Right lobe of liver (tissue), 6 donors: ENCODE measurements at regions not wholly inside any gene's neighbourhood (a gene's known extent, or its start where the extent isn't known, plus 50 kb on each side); places are given as distances from the start of the nearest gene placed in this dataset.

ENCODE experiments used
- ATAC-seq, 4 donors: fragments of 200-7000 bp; cut with Tn5 transposase; one replicate each; pipeline ENCODE4 v1.9.1; 2020; ENCODE audit warnings: mild to moderate bottlenecking in 4 of 4, moderate library complexity in 4 of 4
- DNase-seq, 3 donors: peaks; one replicate each; pipeline ENCODE4 v3.0.0-alpha.2; 2020
- H3K27ac ChIP-seq, 3 donors: fragments of 200-600 bp; one replicate each; pipeline ENCODE4 v1.8.0; 2022
- H3K27me3 ChIP-seq, 2 donors: fragments of 200-600 bp; one replicate each; pipeline ENCODE4 v1.8.0; 2022
- H3K36me3 ChIP-seq, 4 donors: fragments of 200-600 bp; sonication (generic) in 1 of 4; one replicate each; pipeline versions ENCODE4 v1.5.1 to v1.8.0; 2017 to 2022; ENCODE audit warnings: control low read depth in 1 of 4
- H3K4me1 ChIP-seq, 4 donors: fragments of 200-600 bp; sonication (generic) in 1 of 4; one replicate each; pipeline versions ENCODE4 v1.5.1 to v1.8.0; 2017 to 2022; ENCODE audit warnings: control low read depth in 1 of 4
- H3K4me3 ChIP-seq, 3 donors: fragments of 200-600 bp; one replicate each; pipeline ENCODE4 v1.8.0; 2022
- H3K9me3 ChIP-seq, 4 donors: fragments of 200-600 bp; sonication (generic) in 1 of 4; one replicate each; pipeline versions ENCODE4 v1.5.1 to v1.8.0; 2017 to 2022; ENCODE audit warnings: control low read depth in 1 of 4
- CTCF ChIP-seq, 4 donors: fragments of 200-600 bp in 3 of 4; fragments of 450-650 bp in 1 of 4; IDR thresholded peaks; one replicate each; pipeline versions ENCODE4 v1.5.1 to v1.8.0; 2016 to 2022; ENCODE audit warnings: antibody characterized with exemption in 4 of 4, mild to moderate bottlenecking in 2 of 4
- POLR2A ChIP-seq: fragments of 450-650 bp; IDR thresholded peaks from one replicate; pipeline ENCODE4 v1.6.1; 2017; ENCODE audit warnings: antibody characterized with exemption, mild to moderate bottlenecking
- WGBS: methylation state at CpG from one replicate; pipeline ENCODE4 v1.1.6; 2018; ENCODE audit warnings: low coverage, low lambda C conversion rate; ENCODE audit not compliant: insufficient coverage; ENCODE audit errors: missing lambda C conversion rate; 5-methylcytosine and 5-hydroxymethylcytosine counted together
- intact Hi-C, 2 donors: fragments of 100-400 bp; cut with DNase I; formaldehyde crosslinking; loops; one replicate each; pipeline versions ENCODE4 v1.11.2 to v1.14.1; 2022
- donor health status: DM: no; HTN: yes; CAD: no.
- donor health status: DM: no; HTN: no; CAD: no.
- donor health status: DM: no; HTN: no; CAD: no.
- donor health status: DM: no; HTN: yes; CAD: no.
- donor health status: DM: no; HTN: yes; CAD: no.

- DNase-seq: no peak
- Histone ChIP-seq H3K4me1 (peaks cover 0 to 14% (median 7%) of the 10 kb centered on the region in 4 donors), H3K4me3 (no peak overlapping the region), H3K36me3 (no peaks in the 10 kb centered on the region), H3K9me3 (no peaks in the 10 kb centered on the region), H3K27me3 (no peaks in the 10 kb centered on the region), H3K27ac (no peak overlapping the region)
- no peak for TF ChIP-seq POLR2A
- TF ChIP-seq CTCF (IDR thresholded peaks at IDR 0.05): no peak
- intact Hi-C loops: no loop called here
- 68% methylated on average over 7 of the region's 7 CpGs for WGBS
- no peak for ATAC-seq
These were observed 52.0 kb upstream of the BMP2 start for GRCh38 chr20:6715401-6715941.

GRCh38 chr20:6714279-6714711, 53.2 kb upstream of the BMP2 start:
- intact Hi-C loops: no loop called here
- WGBS: 62% methylated on average over 5 of the region's 5 CpGs
- TF ChIP-seq POLR2A (no peak), CTCF (IDR thresholded peaks at IDR 0.05) (no peak)
- Histone ChIP-seq H3K27me3 (no peaks in the 10 kb centered on the region), H3K9me3 (no peaks in the 10 kb centered on the region), H3K4me3 (no peak overlapping the region), H3K4me1 (peaks cover 0 to 23% (median 11%) of the 10 kb centered on the region in 4 donors), H3K36me3 (no peaks in the 10 kb centered on the region), H3K27ac (no peak overlapping the region)
- DNase-seq: peak in 1 of 3 donors; percentile 50
- no peak for ATAC-seq

- Histone ChIP-seq H3K4me3 (no peak overlapping the region), H3K9me3 (no peaks in the 10 kb centered on the region), H3K27ac (peak overlapping the region in 2 of 3 donors; percentile 7 to 14), H3K27me3 (no peaks in the 10 kb centered on the region), H3K4me1 (peaks cover 0 to 41% (median 16%) of the 10 kb centered on the region in 4 donors), H3K36me3 (no peaks in the 10 kb centered on the region)
- DNase-seq: peak; percentile 63 to 74 (median 64)
- intact Hi-C loops: no loop called here
- WGBS: 61% methylated on average over 12 of the region's 12 CpGs
- TF ChIP-seq POLR2A (no peak), CTCF (IDR thresholded peaks at IDR 0.05) (no peak)
- ATAC-seq: peak; percentile 63 to 74 (median 68)
These were observed 55.4 kb upstream of the BMP2 start for GRCh38 chr20:6711951-6712649.

- intact Hi-C loops: no loop called here
- H3K27me3 ChIP-seq: no peaks in the 10 kb centered on the region
- DNase-seq (no peak), ATAC-seq (peak in 3 of 4 donors; percentile 48 to 55 (median 49))
- no peak for TF ChIP-seq CTCF (IDR thresholded peaks at IDR 0.05)
- H3K4me1 ChIP-seq: peaks cover 0 to 54% (median 20%) of the 10 kb centered on the region in 4 donors
- H3K27ac ChIP-seq: peak overlapping the region; percentile 14 to 83 (median 27)
- H3K4me3 ChIP-seq: no peak overlapping the region
- 38% methylated on average over 4 of the region's 4 CpGs for WGBS
- H3K9me3 ChIP-seq: no peaks in the 10 kb centered on the region
- H3K36me3 ChIP-seq: no peaks in the 10 kb centered on the region
These were observed 57.4 kb upstream of the BMP2 start for GRCh38 chr20:6709910-6710595.
